ENCODE measurements at regions not wholly inside any gene's neighbourhood (a gene's known extent, or its start where the extent isn't known, plus 50 kb on each side); places are given as distances from the start of the nearest gene placed in this dataset.

DNA sequence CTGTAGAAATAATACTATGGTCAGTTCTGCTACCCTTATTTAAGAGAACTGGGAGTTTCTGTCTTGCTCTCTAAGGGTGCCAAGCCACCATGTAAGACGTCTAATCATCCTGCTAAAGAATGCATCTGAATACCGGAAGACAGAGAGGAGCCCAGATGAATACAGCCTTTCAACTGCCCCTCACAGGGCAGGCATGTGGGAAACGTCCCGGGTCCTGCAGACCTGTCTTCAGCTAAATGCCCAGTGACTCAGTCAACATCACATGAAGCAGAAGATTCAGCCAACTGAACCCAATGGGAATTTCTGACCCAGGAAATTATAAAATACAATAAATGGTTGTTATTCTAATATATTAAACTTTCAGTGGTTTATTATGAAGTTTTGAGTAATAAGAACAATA lies 2141.0 kb upstream of the AGA start:
- TF ChIP-seq, protein P1, sequence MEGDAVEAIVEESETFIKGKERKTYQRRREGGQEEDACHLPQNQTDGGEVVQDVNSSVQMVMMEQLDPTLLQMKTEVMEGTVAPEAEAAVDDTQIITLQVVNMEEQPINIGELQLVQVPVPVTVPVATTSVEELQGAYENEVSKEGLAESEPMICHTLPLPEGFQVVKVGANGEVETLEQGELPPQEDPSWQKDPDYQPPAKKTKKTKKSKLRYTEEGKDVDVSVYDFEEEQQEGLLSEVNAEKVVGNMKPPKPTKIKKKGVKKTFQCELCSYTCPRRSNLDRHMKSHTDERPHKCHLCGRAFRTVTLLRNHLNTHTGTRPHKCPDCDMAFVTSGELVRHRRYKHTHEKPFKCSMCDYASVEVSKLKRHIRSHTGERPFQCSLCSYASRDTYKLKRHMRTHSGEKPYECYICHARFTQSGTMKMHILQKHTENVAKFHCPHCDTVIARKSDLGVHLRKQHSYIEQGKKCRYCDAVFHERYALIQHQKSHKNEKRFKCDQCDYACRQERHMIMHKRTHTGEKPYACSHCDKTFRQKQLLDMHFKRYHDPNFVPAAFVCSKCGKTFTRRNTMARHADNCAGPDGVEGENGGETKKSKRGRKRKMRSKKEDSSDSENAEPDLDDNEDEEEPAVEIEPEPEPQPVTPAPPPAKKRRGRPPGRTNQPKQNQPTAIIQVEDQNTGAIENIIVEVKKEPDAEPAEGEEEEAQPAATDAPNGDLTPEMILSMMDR (IDR thresholded peaks at IDR 0.05; ENCODE audit: unreplicated experiment), result no peak

DNA sequence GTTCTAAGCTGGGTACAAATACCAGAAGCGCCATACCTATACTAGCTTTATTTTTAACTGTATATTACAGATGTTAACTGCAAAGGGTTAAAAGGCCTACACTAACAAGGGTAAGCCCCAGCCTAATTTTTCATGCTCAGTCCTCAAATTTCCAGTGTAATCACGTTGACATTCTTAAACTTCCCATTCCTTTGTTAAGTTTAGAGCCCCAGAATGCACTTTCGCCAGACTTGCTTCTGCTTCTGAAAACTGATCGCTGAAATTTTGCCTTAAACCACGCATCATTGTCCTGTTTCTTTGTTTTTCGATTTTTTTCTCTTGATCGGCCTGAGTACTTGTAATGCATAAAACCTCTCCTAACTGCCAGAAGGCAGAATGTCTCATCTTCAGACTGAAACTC lies 2141.9 kb upstream of the AGA start:
- Mint-ChIP-seq H3K27me3 (ENCODE audit: insufficient read depth, unreplicated experiment) (no peaks in the 10 kb centered on the region), H3K36me3 (ENCODE audit: insufficient read depth, unreplicated experiment) (no peaks in the 10 kb centered on the region), H3K4me1 (ENCODE audit: insufficient read depth, unreplicated experiment) (no peaks in the 10 kb centered on the region), H3K27ac (ENCODE audit: low read depth, unreplicated experiment) (no peak overlapping the region), H3K4me3 (ENCODE audit: unreplicated experiment) (no peak overlapping the region), H3K9me3 (ENCODE audit: unreplicated experiment) (peaks cover 1% of the 10 kb centered on the region)
- ChIA-PET CTCF (no interaction called here), POLR2A (no interaction called here)
- TF ChIP-seq, protein P1 (IDR thresholded peaks at IDR 0.05; ENCODE audit: unreplicated experiment), result no peak
- DNase-seq (ENCODE audit: unreplicated experiment), result no peak
- intact Hi-C loops (cut with micrococcal nuclease), result no loop called here
- BruUV-seq (replicated peaks), result no TSS peak

More for the DNA sequence above, 2141.0 kb upstream of the AGA start:
- H3K9me3 Mint-ChIP-seq (ENCODE audit: unreplicated experiment), result peaks cover 10% of the 10 kb centered on the region
- no peak for DNase-seq (ENCODE audit: unreplicated experiment)
- intact Hi-C loops (cut with micrococcal nuclease), result no loop called here
- H3K4me3 Mint-ChIP-seq (ENCODE audit: unreplicated experiment), result no peak overlapping the region
- BruUV-seq (replicated peaks), result no TSS peak
- H3K27me3 Mint-ChIP-seq (ENCODE audit: insufficient read depth, unreplicated experiment), result no peaks in the 10 kb centered on the region
- no peak overlapping the region for H3K27ac Mint-ChIP-seq (ENCODE audit: low read depth, unreplicated experiment)
- H3K36me3 Mint-ChIP-seq (ENCODE audit: insufficient read depth, unreplicated experiment), result no peaks in the 10 kb centered on the region
- no peaks in the 10 kb centered on the region for H3K4me1 Mint-ChIP-seq (ENCODE audit: insufficient read depth, unreplicated experiment)
- POLR2A ChIA-PET, result no interaction called here
- CTCF ChIA-PET, result no interaction called here

DNA sequence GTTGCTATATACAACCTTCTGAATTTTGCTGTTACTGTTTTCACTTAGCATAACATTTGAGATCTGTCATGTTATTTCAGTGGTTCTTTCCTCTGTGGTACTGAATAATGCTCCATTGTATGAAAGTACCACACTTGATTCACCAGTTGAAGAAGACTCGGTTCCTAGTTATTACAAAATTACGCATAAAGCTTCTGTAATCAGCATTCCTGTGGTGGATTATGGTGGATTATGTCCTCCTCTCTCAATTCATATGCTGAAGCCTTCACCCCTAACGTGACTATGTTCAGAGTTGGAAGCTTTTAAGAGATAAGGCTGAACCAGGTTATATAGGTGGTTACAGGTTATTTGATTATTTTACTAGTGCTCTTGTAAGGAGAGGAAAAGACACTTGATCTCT lies 2143.5 kb upstream of the AGA start:
- intact Hi-C loops (cut with micrococcal nuclease), result no loop called here
- no peak for DNase-seq (ENCODE audit: unreplicated experiment)
- Mint-ChIP-seq H3K36me3 (ENCODE audit: insufficient read depth, unreplicated experiment) (no peaks in the 10 kb centered on the region), H3K27ac (ENCODE audit: low read depth, unreplicated experiment) (no peak overlapping the region), H3K4me3 (ENCODE audit: unreplicated experiment) (no peak overlapping the region), H3K9me3 (ENCODE audit: unreplicated experiment) (no peaks in the 10 kb centered on the region), H3K4me1 (ENCODE audit: insufficient read depth, unreplicated experiment) (no peaks in the 10 kb centered on the region), H3K27me3 (ENCODE audit: insufficient read depth, unreplicated experiment) (no peaks in the 10 kb centered on the region)
- BruUV-seq (replicated peaks), result no TSS peak
- TF ChIP-seq, protein P1 (IDR thresholded peaks at IDR 0.05; ENCODE audit: unreplicated experiment), result no peak
- POLR2A ChIA-PET, result no interaction called here
- CTCF ChIA-PET, result no interaction called here

DNA sequence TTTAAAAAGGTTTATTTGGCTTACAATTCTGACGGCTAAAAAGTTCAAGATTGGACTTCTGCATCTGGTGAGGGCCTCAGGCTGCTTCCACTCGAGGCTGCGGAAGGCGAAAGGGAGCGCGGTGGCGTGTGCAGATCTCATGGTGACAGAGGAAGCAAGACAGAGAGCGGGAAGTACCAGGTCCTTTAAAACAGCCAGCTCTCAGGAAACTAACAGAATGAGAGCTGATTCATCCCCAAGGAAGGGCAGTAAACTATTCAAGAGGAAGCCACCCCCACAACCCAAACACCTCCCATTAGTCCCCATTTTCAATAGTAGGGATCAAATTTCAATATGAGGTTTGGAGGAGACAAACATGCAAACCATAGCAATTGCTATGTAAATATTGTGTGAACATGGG lies 2144.2 kb upstream of the AGA start:
- TF ChIP-seq, protein P1 (IDR thresholded peaks at IDR 0.05; ENCODE audit: unreplicated experiment), result no peak
- Mint-ChIP-seq H3K27ac (ENCODE audit: low read depth, unreplicated experiment) (no peak overlapping the region), H3K4me1 (ENCODE audit: insufficient read depth, unreplicated experiment) (no peaks in the 10 kb centered on the region), H3K9me3 (ENCODE audit: unreplicated experiment) (no peaks in the 10 kb centered on the region), H3K4me3 (ENCODE audit: unreplicated experiment) (no peak overlapping the region), H3K36me3 (ENCODE audit: insufficient read depth, unreplicated experiment) (no peaks in the 10 kb centered on the region), H3K27me3 (ENCODE audit: insufficient read depth, unreplicated experiment) (no peaks in the 10 kb centered on the region)
- BruUV-seq (replicated peaks), result no TSS peak
- intact Hi-C loops (cut with micrococcal nuclease), result no loop called here
- ChIA-PET CTCF (no interaction called here), POLR2A (no interaction called here)
- peak; percentile 24 for DNase-seq (ENCODE audit: unreplicated experiment)
